ENCODE measurements at regions not wholly inside any gene's neighbourhood (a gene's known extent, or its start where the extent isn't known, plus 50 kb on each side); places are given as distances from the start of the nearest gene placed in this dataset.

DNA sequence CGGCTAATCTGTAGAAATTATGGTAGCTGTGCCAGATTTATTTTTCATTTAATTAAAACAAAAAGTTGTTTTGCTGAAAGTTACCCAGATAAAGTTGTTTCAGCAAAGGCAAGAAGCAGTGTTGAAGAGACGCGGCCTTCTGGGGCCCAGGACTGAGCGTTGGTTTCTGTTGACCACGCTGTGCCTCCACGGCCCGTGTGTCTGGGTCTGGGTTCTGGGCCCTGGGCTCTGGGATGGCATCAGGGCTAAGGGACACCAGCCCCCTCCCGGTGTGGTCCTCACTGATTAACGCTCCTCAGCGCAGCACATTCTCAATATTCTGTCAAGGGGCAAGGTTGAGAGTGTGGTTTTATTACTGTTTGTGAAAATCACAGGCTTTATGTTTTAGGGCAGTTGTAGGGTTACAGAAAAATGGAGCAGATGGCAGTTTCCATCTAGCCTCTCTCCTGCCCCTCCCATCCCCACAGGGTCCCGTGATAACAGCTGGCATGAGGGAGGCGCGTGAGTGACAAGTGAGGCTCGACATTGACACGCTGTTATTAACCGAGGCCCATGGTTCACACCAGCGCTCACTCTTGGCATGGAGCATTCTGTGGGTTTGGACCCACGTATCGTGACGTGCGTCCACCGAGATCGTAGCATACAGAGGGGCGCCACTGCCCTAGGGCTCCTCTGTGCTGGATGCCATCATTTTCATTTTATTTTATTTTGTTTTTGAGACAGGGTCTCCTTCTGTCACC lies 1231.4 kb downstream of the BRD1 start:
- peaks cover 19% of the 10 kb centered on the region for H3K36me3 Mint-ChIP-seq (ENCODE audit: low read depth)
- TF ChIP-seq EZH2 (IDR thresholded peaks at IDR 0.05; ENCODE audit: low read depth, unreplicated experiment) (no peak), NANOG (IDR thresholded peaks at IDR 0.05; ENCODE audit: borderline replicate concordance) (no peak), EZH2phosphoT487 (IDR thresholded peaks at IDR 0.05; ENCODE audit: unreplicated experiment) (no peak), CREB1 (CRISPR knock-in tag; IDR thresholded peaks at IDR 0.05; ENCODE audit: low read depth) (no peak), STAT1 (IDR thresholded peaks at IDR 0.05; ENCODE audit: unreplicated experiment) (no peak)
- TF ChIP-seq, protein P1, sequence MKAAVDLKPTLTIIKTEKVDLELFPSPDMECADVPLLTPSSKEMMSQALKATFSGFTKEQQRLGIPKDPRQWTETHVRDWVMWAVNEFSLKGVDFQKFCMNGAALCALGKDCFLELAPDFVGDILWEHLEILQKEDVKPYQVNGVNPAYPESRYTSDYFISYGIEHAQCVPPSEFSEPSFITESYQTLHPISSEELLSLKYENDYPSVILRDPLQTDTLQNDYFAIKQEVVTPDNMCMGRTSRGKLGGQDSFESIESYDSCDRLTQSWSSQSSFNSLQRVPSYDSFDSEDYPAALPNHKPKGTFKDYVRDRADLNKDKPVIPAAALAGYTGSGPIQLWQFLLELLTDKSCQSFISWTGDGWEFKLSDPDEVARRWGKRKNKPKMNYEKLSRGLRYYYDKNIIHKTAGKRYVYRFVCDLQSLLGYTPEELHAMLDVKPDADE (IDR thresholded peaks at IDR 0.05) = no peak
- Histone ChIP-seq H3K4me3 (no peak overlapping the region), H4K20me1 (replicated peaks; ENCODE audit: insufficient read depth) (no peaks in the 10 kb centered on the region), H3F3A (replicated peaks; ENCODE audit: low read depth) (no peaks in the 10 kb centered on the region), H3K79me2 (replicated peaks; ENCODE audit: insufficient read depth) (no peaks in the 10 kb centered on the region), H3K9me2 (ENCODE audit: insufficient read depth) (no peaks in the 10 kb centered on the region), H3K4me2 (no peak overlapping the region), H3K36me3 (ENCODE audit: insufficient read depth) (no peaks in the 10 kb centered on the region), H3K4me1 (ENCODE audit: insufficient read depth) (no peaks in the 10 kb centered on the region), H2AFZ (no peak overlapping the region), H3K27ac (ENCODE audit: low read depth) (no peak overlapping the region), H3K27me3 (ENCODE audit: insufficient read depth) (no peaks in the 10 kb centered on the region)
- ATAC-seq = no peak
- no peak for DNase-seq (ENCODE audit: low spot score)
- no peak overlapping the region for H3K4me3 Mint-ChIP-seq
- H3K9me3 Mint-ChIP-seq = no peaks in the 10 kb centered on the region
- no peaks in the 10 kb centered on the region for H3K4me1 Mint-ChIP-seq
- peaks cover 8% of the 10 kb centered on the region for H3K27me3 Mint-ChIP-seq (ENCODE audit: insufficient read depth, low read depth, poor library complexity)
- no peak overlapping the region for H3K27ac Mint-ChIP-seq

GRCh38 chr22:48595511-48595905 lies 1232.2 kb downstream of the BRD1 start:
- no peaks in the 10 kb centered on the region for H3K27me3 ChIP-seq (ENCODE audit: insufficient read depth)
- ATAC-seq (no peak), DNase-seq (ENCODE audit: low spot score) (no peak)
- H3K4me2 ChIP-seq = no peak overlapping the region
- Mint-ChIP-seq H3K27me3 (ENCODE audit: insufficient read depth, low read depth, poor library complexity) (peaks cover 8% of the 10 kb centered on the region), H3K4me3 (no peak overlapping the region), H3K27ac (no peak overlapping the region), H3K4me1 (no peaks in the 10 kb centered on the region), H3K36me3 (ENCODE audit: low read depth) (peaks cover 19% of the 10 kb centered on the region), H3K9me3 (no peaks in the 10 kb centered on the region)
- H3K79me2 ChIP-seq (replicated peaks; ENCODE audit: insufficient read depth) = no peaks in the 10 kb centered on the region
- TF ChIP-seq CTCF (conservative IDR thresholded peaks at IDR 0.05; ENCODE audit: low read depth in 2 of 2) (no peak), EZH2 (IDR thresholded peaks at IDR 0.05; ENCODE audit: low read depth, unreplicated experiment) (no peak)
- H3K4me1 ChIP-seq (ENCODE audit: insufficient read depth) = no peaks in the 10 kb centered on the region
- H2AFZ ChIP-seq = no peak overlapping the region
- H3K9me2 ChIP-seq (ENCODE audit: insufficient read depth) = no peaks in the 10 kb centered on the region
- H3F3A ChIP-seq (replicated peaks; ENCODE audit: low read depth) = no peaks in the 10 kb centered on the region
- no peak overlapping the region for H3K27ac ChIP-seq (ENCODE audit: low read depth)
- H3K4me3 ChIP-seq = no peak overlapping the region
- H4K20me1 ChIP-seq (replicated peaks; ENCODE audit: insufficient read depth) = no peaks in the 10 kb centered on the region
- no peaks in the 10 kb centered on the region for H3K36me3 ChIP-seq (ENCODE audit: insufficient read depth)

Measured in GM23338 (cell line).